Gastroesophageal sphincter (tissue), 3 donors: ENCODE measurements at regions not wholly inside any gene's neighbourhood (a gene's known extent, or its start where the extent isn't known, plus 50 kb on each side); places are given as distances from the start of the nearest gene placed in this dataset.

Experiments used
- EP300 ChIP-seq: sonication (generic); formaldehyde crosslinking; IDR thresholded peaks from one replicate; pipeline ENCODE4 v1.6.1; 2017; ENCODE audit warnings: antibody characterized with exemption, mild to moderate bottlenecking
- POLR2AphosphoS5 ChIP-seq: sonication (generic); formaldehyde crosslinking; IDR thresholded peaks from one replicate; pipeline ENCODE4 v1.6.1; 2017; ENCODE audit warnings: antibody characterized with exemption
- TF ChIP-seq, protein P1 (sequence below), 4 experiments: fragments of 200-600 bp in 2 of 4; fragments of 450-650 bp in 2 of 4; sonication (generic) in 1 of 4; IDR thresholded peaks; one replicate each; pipeline ENCODE4 v1.5.1; 2017 to 2019; ENCODE audit warnings: antibody characterized with exemption in 4 of 4, mild to moderate bottlenecking in 2 of 4, moderate library complexity in 2 of 4

DNA sequence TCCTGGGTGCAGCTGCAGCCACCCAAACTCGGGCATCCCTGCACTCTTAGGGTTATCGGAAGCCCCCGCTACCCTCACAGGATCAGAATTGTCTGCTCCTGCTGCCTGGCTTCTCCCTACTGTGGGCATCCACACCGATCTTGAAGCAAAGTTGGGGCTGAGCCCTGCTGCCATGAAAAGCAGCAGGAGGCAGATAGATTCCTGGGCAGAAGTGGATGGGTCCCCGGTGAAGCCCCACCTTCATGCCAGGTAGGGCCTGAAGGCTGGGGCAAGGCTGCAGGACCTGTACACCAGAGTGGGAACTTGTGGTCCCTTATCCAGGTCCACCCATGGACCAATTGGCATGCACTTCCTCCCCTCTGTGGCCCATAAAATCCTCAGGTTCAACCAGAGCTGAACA lies 922.6 kb upstream of the KCND2 start:
- TF ChIP-seq, protein P1, sequence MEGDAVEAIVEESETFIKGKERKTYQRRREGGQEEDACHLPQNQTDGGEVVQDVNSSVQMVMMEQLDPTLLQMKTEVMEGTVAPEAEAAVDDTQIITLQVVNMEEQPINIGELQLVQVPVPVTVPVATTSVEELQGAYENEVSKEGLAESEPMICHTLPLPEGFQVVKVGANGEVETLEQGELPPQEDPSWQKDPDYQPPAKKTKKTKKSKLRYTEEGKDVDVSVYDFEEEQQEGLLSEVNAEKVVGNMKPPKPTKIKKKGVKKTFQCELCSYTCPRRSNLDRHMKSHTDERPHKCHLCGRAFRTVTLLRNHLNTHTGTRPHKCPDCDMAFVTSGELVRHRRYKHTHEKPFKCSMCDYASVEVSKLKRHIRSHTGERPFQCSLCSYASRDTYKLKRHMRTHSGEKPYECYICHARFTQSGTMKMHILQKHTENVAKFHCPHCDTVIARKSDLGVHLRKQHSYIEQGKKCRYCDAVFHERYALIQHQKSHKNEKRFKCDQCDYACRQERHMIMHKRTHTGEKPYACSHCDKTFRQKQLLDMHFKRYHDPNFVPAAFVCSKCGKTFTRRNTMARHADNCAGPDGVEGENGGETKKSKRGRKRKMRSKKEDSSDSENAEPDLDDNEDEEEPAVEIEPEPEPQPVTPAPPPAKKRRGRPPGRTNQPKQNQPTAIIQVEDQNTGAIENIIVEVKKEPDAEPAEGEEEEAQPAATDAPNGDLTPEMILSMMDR (IDR thresholded peaks at IDR 0.05): no peak
- TF ChIP-seq POLR2AphosphoS5 (no peak), EP300 (no peak)
